NB4 (cell line): ENCODE measurements at regions not wholly inside any gene's neighbourhood (a gene's known extent, or its start where the extent isn't known, plus 50 kb on each side); places are given as distances from the start of the nearest gene placed in this dataset.
"Not testable (repeated sequence)": the region's sequence is repeated elsewhere in the genome, so short reads cannot be mapped to it uniquely, and the experiment has no call there.

Source experiments
- DNase-seq: peaks from one replicate; pipeline ENCODE4 v3.0.0; 2010; ENCODE audit warnings: low read depth
- H3K4me3 ChIP-seq: one replicate; pipeline ENCODE4 v1.5.1; 2011; ENCODE audit warnings: mild to moderate bottlenecking, low read depth, low read length, moderate library complexity
- MAX ChIP-seq: IDR thresholded peaks from 2 replicates; pipeline ENCODE4 v1.6.1; 2011; ENCODE audit warnings: low read depth, low read length
- MYC ChIP-seq: IDR thresholded peaks from 2 replicates; pipeline ENCODE4 v1.6.1; 2011; ENCODE audit warnings: low read depth, low read length
- POLR2A ChIP-seq: IDR thresholded peaks from 2 replicates; pipeline ENCODE4 v1.6.1; 2011; ENCODE audit warnings: mild to moderate bottlenecking; ENCODE audit not compliant: insufficient read length; ENCODE audit errors: extremely low read depth
- TF ChIP-seq, protein P1 (sequence below): IDR thresholded peaks from one replicate; pipeline ENCODE4 v1.5.1; 2012; ENCODE audit warnings: low read depth, low read length

GRCh38 chr2:147603447-147603846, 241.4 kb upstream of the ACVR2A start:
- DNase-seq: no peak
- no peak overlapping the region for H3K4me3 ChIP-seq
- TF ChIP-seq, protein P1, sequence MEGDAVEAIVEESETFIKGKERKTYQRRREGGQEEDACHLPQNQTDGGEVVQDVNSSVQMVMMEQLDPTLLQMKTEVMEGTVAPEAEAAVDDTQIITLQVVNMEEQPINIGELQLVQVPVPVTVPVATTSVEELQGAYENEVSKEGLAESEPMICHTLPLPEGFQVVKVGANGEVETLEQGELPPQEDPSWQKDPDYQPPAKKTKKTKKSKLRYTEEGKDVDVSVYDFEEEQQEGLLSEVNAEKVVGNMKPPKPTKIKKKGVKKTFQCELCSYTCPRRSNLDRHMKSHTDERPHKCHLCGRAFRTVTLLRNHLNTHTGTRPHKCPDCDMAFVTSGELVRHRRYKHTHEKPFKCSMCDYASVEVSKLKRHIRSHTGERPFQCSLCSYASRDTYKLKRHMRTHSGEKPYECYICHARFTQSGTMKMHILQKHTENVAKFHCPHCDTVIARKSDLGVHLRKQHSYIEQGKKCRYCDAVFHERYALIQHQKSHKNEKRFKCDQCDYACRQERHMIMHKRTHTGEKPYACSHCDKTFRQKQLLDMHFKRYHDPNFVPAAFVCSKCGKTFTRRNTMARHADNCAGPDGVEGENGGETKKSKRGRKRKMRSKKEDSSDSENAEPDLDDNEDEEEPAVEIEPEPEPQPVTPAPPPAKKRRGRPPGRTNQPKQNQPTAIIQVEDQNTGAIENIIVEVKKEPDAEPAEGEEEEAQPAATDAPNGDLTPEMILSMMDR: no peak
- TF ChIP-seq POLR2A (no peak), MYC (no peak), MAX (no peak)

GRCh38 chr2:147600646-147601045, 244.2 kb upstream of the ACVR2A start:
- DNase-seq: no peak
- no peak for TF ChIP-seq MAX
- no peak for TF ChIP-seq MYC
- TF ChIP-seq POLR2A: no peak
- TF ChIP-seq, protein P1: no peak
- no peak overlapping the region for H3K4me3 ChIP-seq

DNA sequence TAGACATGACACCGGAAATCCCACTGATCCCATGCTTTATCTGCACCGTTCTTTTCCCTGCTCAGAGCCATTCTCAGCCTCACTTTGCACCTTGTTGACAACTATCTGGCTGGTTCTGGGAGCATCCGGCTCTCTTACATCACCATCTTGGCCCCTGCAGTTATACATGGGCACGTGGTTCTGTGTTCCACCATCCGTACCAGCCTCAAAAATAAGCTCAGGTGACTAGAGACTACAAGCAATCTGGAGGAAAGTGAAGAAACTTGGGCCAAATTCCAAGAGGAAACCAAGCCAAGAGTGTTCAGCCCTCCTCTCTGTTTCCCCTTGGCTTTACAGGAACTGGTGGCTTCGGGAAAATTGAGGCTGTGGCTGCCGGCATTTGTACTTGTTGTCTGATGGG, 244.6 kb upstream of the ACVR2A start:
- TF ChIP-seq POLR2A: no peak
- TF ChIP-seq, protein P1: no peak
- no peak for TF ChIP-seq MAX
- TF ChIP-seq MYC: no peak
- no peak overlapping the region for H3K4me3 ChIP-seq
- no peak for DNase-seq

- no peak for DNase-seq
- H3K4me3 ChIP-seq: no peak overlapping the region
- TF ChIP-seq POLR2A: no peak
- no peak for TF ChIP-seq MYC
- TF ChIP-seq, protein P1: no peak
- no peak for TF ChIP-seq MAX
These were observed 249.6 kb upstream of the ACVR2A start for GRCh38 chr2:147595200-147595599.

- no peak overlapping the region for H3K4me3 ChIP-seq
- no peak for TF ChIP-seq MAX
- no peak for TF ChIP-seq POLR2A
- TF ChIP-seq MYC: no peak
- TF ChIP-seq, protein P1: no peak
- no peak for DNase-seq
These were observed 250.8 kb upstream of the ACVR2A start for GRCh38 chr2:147594038-147594437.

GRCh38 chr2:147592784-147593183, 252.0 kb upstream of the ACVR2A start:
- DNase-seq, H3K4me3 ChIP-seq: not testable (repeated sequence)

DNA sequence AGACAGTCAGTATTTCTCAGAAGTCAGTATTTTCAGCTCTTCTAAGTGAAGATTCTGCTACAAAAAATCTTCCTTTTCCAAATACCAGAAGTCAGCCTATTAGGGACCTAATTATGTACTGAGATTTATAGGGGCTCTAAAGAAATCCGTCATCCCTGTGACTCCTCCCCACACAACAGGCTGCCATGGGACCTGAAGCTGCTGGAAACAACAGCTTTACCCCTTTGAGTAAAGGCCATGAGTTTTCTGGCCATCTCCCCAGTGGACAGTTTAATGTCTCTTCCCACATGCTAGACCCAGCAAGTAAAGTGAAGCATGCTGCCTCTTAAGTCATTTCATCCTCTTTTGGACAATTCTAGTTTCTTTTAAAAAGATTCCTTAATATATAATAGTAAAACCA, 255.7 kb upstream of the ACVR2A start:
- TF ChIP-seq MAX (no peak), MYC (no peak), POLR2A (no peak)
- TF ChIP-seq, protein P1: no peak
- DNase-seq: no peak
- no peak overlapping the region for H3K4me3 ChIP-seq
